Activated T-cell treated with anti-CD3 and anti-CD28 coated beads, Interleukin-2, amount 50 U/mL, for 24 hours (primary cell): ENCODE measurements at regions not wholly inside any gene's neighbourhood (a gene's known extent, or its start where the extent isn't known, plus 50 kb on each side); places are given as distances from the start of the nearest gene placed in this dataset.

Source experiments
- DNase-seq: peaks from one replicate; pipeline ENCODE4 v3.0.0-alpha.2; 2020
- H3K27ac Mint-ChIP-seq: 2 replicates; pipeline ENCODE4 v1.8.0; 2020; ENCODE audit warnings: mild to moderate bottlenecking, mixed read lengths
- H3K27me3 Mint-ChIP-seq: 2 replicates; pipeline ENCODE4 v1.8.0; 2020; ENCODE audit warnings: mixed read lengths
- H3K36me3 Mint-ChIP-seq: 2 replicates; pipeline ENCODE4 v1.8.0; 2020; ENCODE audit warnings: low read depth, mixed read lengths
- H3K4me1 Mint-ChIP-seq: 2 replicates; pipeline ENCODE4 v1.8.0; 2020; ENCODE audit warnings: low read depth, mixed read lengths
- H3K4me3 Mint-ChIP-seq: 2 replicates; pipeline ENCODE4 v1.8.0; 2020; ENCODE audit warnings: mild to moderate bottlenecking, moderate library complexity, mixed read lengths
- H3K9me3 Mint-ChIP-seq: 2 replicates; pipeline ENCODE4 v1.8.0; 2020; ENCODE audit warnings: mixed read lengths

GRCh38 chr2:201974171-201975100 is 59.2 kb upstream of the FZD7 start:
- H3K36me3 Mint-ChIP-seq, result no peaks in the 10 kb centered on the region
- H3K4me3 Mint-ChIP-seq, result no peak overlapping the region
- H3K9me3 Mint-ChIP-seq, result no peaks in the 10 kb centered on the region
- no peak for DNase-seq
- H3K27ac Mint-ChIP-seq, result no peak overlapping the region
- H3K4me1 Mint-ChIP-seq, result no peaks in the 10 kb centered on the region
- H3K27me3 Mint-ChIP-seq, result peaks cover 11% of the 10 kb centered on the region

- no peak for DNase-seq
- Mint-ChIP-seq H3K27ac (no peak overlapping the region), H3K36me3 (no peaks in the 10 kb centered on the region), H3K27me3 (peaks cover 15% of the 10 kb centered on the region), H3K9me3 (no peaks in the 10 kb centered on the region), H3K4me3 (no peak overlapping the region), H3K4me1 (no peaks in the 10 kb centered on the region)
These were observed 58.2 kb upstream of the FZD7 start for GRCh38 chr2:201975434-201975833.

- H3K27ac Mint-ChIP-seq, result no peak overlapping the region
- no peaks in the 10 kb centered on the region for H3K9me3 Mint-ChIP-seq
- no peaks in the 10 kb centered on the region for H3K4me1 Mint-ChIP-seq
- no peak overlapping the region for H3K4me3 Mint-ChIP-seq
- DNase-seq, result no peak
- H3K36me3 Mint-ChIP-seq, result no peaks in the 10 kb centered on the region
- H3K27me3 Mint-ChIP-seq, result peaks cover 15% of the 10 kb centered on the region
These were observed 57.6 kb upstream of the FZD7 start for GRCh38 chr2:201975964-201976612.

DNA sequence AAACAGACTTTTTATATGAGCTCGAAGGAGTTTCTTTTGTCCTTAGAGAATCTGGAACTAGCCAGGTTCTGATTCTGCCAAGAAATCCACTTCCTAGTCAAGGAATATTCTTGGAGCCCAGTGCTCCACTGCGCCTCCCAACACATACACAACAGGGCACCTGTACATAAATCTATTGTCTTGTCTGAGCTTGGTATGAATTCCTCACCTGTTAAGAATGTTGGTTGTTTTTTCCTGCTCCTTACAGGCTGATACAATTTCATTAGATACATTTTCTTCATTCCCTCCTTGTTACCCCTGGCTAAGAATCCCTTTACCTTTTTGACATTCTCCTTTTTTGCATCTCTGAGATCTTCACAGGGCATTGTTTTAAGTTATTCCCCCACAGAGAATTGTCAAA is 56.0 kb upstream of the FZD7 start:
- Mint-ChIP-seq H3K27me3 (peaks cover 9% of the 10 kb centered on the region), H3K27ac (no peak overlapping the region), H3K4me1 (no peaks in the 10 kb centered on the region), H3K36me3 (no peaks in the 10 kb centered on the region), H3K4me3 (no peak overlapping the region), H3K9me3 (no peaks in the 10 kb centered on the region)
- no peak for DNase-seq

DNA sequence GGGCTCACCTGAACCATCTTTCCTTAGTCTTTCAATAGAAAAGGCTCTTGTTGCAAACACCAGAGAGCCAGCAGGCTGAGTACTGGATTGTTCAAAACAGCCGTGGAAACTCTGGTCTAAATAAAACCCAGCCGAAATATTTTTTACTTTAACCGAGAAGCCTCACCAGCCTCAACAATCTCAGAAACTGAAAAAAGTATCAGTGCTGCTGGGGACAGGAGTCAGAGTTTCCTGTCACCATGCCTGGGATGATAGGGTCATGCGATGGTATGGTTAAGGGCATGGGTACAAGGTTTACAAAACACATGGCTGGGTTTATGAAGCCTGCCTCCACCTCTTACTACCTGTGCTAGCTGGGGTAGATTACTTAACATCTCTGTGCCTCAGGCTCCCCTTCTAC is 55.3 kb upstream of the FZD7 start:
- no peak overlapping the region for H3K4me3 Mint-ChIP-seq
- H3K27ac Mint-ChIP-seq, result no peak overlapping the region

DNA sequence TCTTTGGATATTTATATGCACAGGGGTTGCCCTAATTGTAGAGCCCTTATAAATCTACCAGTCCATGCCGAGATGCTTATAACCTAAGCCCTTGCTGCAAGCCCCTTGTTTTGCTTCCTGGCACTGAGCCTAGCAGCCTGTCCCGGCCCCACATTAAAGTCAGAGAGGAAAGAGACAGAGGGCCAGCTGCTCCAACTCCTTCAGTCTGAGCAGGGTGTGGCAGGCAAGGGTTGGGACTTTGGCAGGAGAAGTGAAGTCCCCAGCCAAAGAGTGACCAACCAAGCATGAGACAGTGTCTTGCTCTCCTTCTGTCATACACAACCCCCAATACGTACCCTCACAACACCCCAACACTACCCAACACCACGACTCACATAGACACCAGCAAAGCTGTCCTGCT is 54.7 kb upstream of the FZD7 start:
- Mint-ChIP-seq H3K27me3 (peaks cover 9% of the 10 kb centered on the region), H3K36me3 (no peaks in the 10 kb centered on the region), H3K4me1 (no peaks in the 10 kb centered on the region), H3K4me3 (no peak overlapping the region), H3K9me3 (no peaks in the 10 kb centered on the region), H3K27ac (no peak overlapping the region)
- DNase-seq, result no peak

More for the DNA sequence above, 55.3 kb upstream of the FZD7 start:
- H3K27me3 Mint-ChIP-seq, result peaks cover 9% of the 10 kb centered on the region
- H3K36me3 Mint-ChIP-seq, result no peaks in the 10 kb centered on the region
- H3K9me3 Mint-ChIP-seq, result no peaks in the 10 kb centered on the region
- DNase-seq, result no peak
- H3K4me1 Mint-ChIP-seq, result no peaks in the 10 kb centered on the region

GRCh38 chr2:201980389-201980821 is 53.2 kb upstream of the FZD7 start:
- Mint-ChIP-seq H3K36me3 (no peaks in the 10 kb centered on the region), H3K27ac (no peak overlapping the region), H3K4me3 (no peak overlapping the region), H3K4me1 (peaks cover 2% of the 10 kb centered on the region), H3K9me3 (no peaks in the 10 kb centered on the region), H3K27me3 (peaks cover 9% of the 10 kb centered on the region)
- DNase-seq, result no peak

DNA sequence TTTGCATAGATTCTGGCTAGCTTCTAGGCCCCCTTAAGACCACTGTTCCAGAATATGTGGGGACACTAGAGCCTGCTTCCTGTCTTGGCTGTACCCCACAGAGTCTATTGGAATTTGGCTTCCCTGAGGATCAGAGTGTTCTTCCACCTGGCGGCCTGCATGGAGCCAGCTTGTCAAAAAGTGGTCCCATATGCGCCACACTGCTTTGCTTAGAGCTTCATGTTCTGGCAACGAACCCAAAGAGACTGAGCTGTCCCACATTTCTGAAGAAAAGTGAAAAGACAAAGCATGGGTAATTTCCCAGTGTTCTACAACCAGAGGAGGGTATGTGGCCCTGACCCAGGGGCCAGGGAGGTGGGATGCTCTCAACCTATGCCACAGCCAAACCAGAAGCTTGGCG is 52.7 kb upstream of the FZD7 start:
- Mint-ChIP-seq H3K36me3 (no peaks in the 10 kb centered on the region), H3K4me1 (peaks cover 5% of the 10 kb centered on the region), H3K27ac (no peak overlapping the region), H3K9me3 (no peaks in the 10 kb centered on the region), H3K27me3 (peaks cover 9% of the 10 kb centered on the region), H3K4me3 (no peak overlapping the region)
- DNase-seq, result no peak

- Mint-ChIP-seq H3K4me1 (peaks cover 5% of the 10 kb centered on the region), H3K27ac (no peak overlapping the region), H3K36me3 (no peaks in the 10 kb centered on the region), H3K4me3 (no peak overlapping the region), H3K9me3 (no peaks in the 10 kb centered on the region), H3K27me3 (peaks cover 4% of the 10 kb centered on the region)
- no peak for DNase-seq
These were observed 50.5 kb upstream of the FZD7 start for GRCh38 chr2:201983174-201983573.

DNA sequence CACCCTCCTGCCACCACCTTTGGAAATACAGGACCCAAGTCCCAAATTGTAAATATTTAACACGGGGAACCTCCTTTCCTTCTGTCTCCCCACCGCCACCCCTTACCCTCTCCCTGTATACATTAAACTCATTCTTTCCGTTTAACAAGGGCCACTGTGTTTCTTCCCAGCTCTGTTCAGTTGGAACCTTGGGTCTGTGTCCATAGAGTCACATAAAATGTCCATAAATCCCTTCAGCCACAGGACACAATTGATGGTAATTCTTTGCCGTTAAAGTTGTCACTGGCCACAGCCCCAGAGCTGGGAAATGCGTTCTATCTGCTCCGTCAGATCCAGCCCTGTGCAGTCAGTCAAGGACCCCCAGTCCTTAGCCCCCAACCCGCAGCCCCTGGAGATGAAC is 49.9 kb upstream of the FZD7 start:
- Mint-ChIP-seq H3K4me1 (peaks cover 5% of the 10 kb centered on the region), H3K4me3 (no peak overlapping the region), H3K27ac (no peak overlapping the region), H3K9me3 (no peaks in the 10 kb centered on the region), H3K27me3 (peaks cover 4% of the 10 kb centered on the region), H3K36me3 (no peaks in the 10 kb centered on the region)
- DNase-seq, result no peak
